Right lobe of liver (tissue), 6 donors: ENCODE measurements at regions not wholly inside any gene's neighbourhood (a gene's known extent, or its start where the extent isn't known, plus 50 kb on each side); places are given as distances from the start of the nearest gene placed in this dataset.
A peak's percentile ranks its signal among the peaks of the same experiment; 100 is the strongest.

Experiments used
- ATAC-seq, 4 donors: fragments of 200-7000 bp; cut with Tn5 transposase; one replicate each; pipeline ENCODE4 v1.9.1; 2020; ENCODE audit warnings: mild to moderate bottlenecking in 4 of 4, moderate library complexity in 4 of 4
- DNase-seq, 3 donors: peaks; one replicate each; pipeline ENCODE4 v3.0.0-alpha.2; 2020
- H3K27ac ChIP-seq, 3 donors: fragments of 200-600 bp; one replicate each; pipeline ENCODE4 v1.8.0; 2022
- H3K27me3 ChIP-seq, 2 donors: fragments of 200-600 bp; one replicate each; pipeline ENCODE4 v1.8.0; 2022
- H3K36me3 ChIP-seq, 4 donors: fragments of 200-600 bp; sonication (generic) in 1 of 4; one replicate each; pipeline versions ENCODE4 v1.5.1 to v1.8.0; 2017 to 2022; ENCODE audit warnings: control low read depth in 1 of 4
- H3K4me1 ChIP-seq, 4 donors: fragments of 200-600 bp; sonication (generic) in 1 of 4; one replicate each; pipeline versions ENCODE4 v1.5.1 to v1.8.0; 2017 to 2022; ENCODE audit warnings: control low read depth in 1 of 4
- H3K4me3 ChIP-seq, 3 donors: fragments of 200-600 bp; one replicate each; pipeline ENCODE4 v1.8.0; 2022
- H3K9me3 ChIP-seq, 4 donors: fragments of 200-600 bp; sonication (generic) in 1 of 4; one replicate each; pipeline versions ENCODE4 v1.5.1 to v1.8.0; 2017 to 2022; ENCODE audit warnings: control low read depth in 1 of 4
- POLR2A ChIP-seq: fragments of 450-650 bp; IDR thresholded peaks from one replicate; pipeline ENCODE4 v1.6.1; 2017; ENCODE audit warnings: antibody characterized with exemption, mild to moderate bottlenecking
- WGBS: methylation state at CpG from one replicate; pipeline ENCODE4 v1.1.6; 2018; ENCODE audit warnings: low coverage, low lambda C conversion rate; ENCODE audit not compliant: insufficient coverage; ENCODE audit errors: missing lambda C conversion rate; 5-methylcytosine and 5-hydroxymethylcytosine counted together
- intact Hi-C, 2 donors: fragments of 100-400 bp; cut with DNase I; formaldehyde crosslinking; loops; one replicate each; pipeline versions ENCODE4 v1.11.2 to v1.14.1; 2022
- TF ChIP-seq, protein P1 (sequence below), 4 donors: fragments of 200-600 bp in 3 of 4; fragments of 450-650 bp in 1 of 4; IDR thresholded peaks; one replicate each; pipeline versions ENCODE4 v1.5.1 to v1.8.0; 2016 to 2022; ENCODE audit warnings: antibody characterized with exemption in 4 of 4, mild to moderate bottlenecking in 2 of 4
- donor health status: DM: no; HTN: yes; CAD: no.
- donor health status: DM: no; HTN: no; CAD: no.
- donor health status: DM: no; HTN: no; CAD: no.
- donor health status: DM: no; HTN: yes; CAD: no.
- donor health status: DM: no; HTN: yes; CAD: no.

DNA sequence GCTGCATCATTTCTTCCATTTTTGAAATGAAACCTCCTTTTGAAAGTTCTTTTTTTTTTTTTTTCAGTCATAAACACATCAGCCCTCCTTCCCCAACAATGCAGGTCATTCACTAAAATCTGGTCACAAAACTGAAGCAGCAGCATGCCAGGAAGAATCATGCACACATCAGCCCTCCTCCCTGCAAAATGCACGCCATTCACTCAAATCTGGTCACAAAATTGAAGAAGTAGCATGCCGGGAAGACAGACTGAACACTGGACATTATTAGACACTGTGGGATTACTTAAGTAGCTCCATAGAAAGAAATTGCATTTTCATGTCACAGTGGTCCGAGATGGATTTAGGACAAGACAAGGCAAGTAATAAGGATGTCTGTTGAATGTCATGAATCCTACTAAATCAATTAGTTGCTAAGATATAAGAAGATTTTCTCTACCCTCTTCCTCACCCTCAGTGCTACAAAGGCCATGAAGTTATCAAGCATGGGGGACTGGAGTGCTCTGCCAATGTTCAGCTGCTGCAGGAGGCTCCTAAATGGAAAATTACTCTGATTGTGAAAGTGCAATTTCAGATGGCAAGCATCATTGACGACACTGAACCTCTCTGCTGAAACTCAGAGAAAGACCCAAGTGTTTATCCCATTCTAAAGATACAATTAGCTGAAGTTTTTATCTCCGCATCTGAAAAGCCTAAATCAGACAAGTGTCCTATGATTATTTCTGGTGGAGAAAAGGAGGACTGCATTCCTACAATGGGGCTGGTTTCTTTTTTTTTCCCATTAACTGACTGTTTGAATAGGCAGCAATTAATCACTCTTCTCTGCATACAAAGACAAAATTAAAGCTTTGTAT lies 913.2 kb downstream of the DIAPH3 start:
- H3K27ac ChIP-seq = no peak overlapping the region
- 40% methylated on average over 5 of the region's 5 CpGs for WGBS

GRCh38 chr13:59259165-59260000 lies 904.3 kb downstream of the DIAPH3 start:
- ATAC-seq = no peak
- intact Hi-C loops = no loop called here

More for the DNA sequence above, 913.2 kb downstream of the DIAPH3 start:
- Histone ChIP-seq H3K4me1 (no peaks in the 10 kb centered on the region), H3K36me3 (no peaks in the 10 kb centered on the region), H3K27me3 (no peaks in the 10 kb centered on the region), H3K4me3 (no peak overlapping the region), H3K9me3 (no peaks in the 10 kb centered on the region)
- no peak for ATAC-seq
- DNase-seq = no peak
- intact Hi-C loops = no loop called here
- no peak for TF ChIP-seq POLR2A
- TF ChIP-seq, protein P1, sequence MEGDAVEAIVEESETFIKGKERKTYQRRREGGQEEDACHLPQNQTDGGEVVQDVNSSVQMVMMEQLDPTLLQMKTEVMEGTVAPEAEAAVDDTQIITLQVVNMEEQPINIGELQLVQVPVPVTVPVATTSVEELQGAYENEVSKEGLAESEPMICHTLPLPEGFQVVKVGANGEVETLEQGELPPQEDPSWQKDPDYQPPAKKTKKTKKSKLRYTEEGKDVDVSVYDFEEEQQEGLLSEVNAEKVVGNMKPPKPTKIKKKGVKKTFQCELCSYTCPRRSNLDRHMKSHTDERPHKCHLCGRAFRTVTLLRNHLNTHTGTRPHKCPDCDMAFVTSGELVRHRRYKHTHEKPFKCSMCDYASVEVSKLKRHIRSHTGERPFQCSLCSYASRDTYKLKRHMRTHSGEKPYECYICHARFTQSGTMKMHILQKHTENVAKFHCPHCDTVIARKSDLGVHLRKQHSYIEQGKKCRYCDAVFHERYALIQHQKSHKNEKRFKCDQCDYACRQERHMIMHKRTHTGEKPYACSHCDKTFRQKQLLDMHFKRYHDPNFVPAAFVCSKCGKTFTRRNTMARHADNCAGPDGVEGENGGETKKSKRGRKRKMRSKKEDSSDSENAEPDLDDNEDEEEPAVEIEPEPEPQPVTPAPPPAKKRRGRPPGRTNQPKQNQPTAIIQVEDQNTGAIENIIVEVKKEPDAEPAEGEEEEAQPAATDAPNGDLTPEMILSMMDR (IDR thresholded peaks at IDR 0.05) = no peak

DNA sequence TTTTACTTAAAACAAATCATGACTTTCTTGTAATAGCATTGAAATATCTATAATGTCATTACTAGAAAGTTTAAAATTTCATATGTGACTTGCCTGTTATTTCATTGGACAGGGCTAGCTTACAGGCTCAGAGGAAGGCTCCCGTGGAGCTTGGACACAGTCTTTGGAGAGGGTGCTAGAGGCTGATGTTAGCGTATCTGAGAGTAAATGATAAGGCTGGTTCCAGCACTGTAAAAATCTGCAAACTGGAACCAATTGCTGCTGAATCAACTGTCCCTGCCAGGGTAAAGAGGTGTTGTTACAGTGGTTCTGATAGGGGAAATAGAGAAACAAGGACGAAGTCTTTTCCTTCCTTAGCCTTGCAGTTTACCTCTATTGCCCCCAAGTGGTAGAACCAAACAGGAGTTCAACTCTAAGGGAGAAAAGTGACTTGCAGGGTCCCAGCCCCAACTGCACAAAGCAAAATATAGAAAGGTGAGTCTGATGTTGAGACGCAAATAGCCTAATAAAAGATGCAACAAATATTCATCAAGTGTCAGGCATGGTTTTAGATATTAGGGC lies 901.7 kb downstream of the DIAPH3 start:
- DNase-seq (no peak), ATAC-seq (peak; percentile 36 to 49 (median 42))
- no peak overlapping the region for H3K4me3 ChIP-seq
- no peaks in the 10 kb centered on the region for H3K27me3 ChIP-seq
- intact Hi-C loops = no loop called here
- H3K9me3 ChIP-seq = no peaks in the 10 kb centered on the region
- no peaks in the 10 kb centered on the region for H3K36me3 ChIP-seq
- no peak overlapping the region for H3K27ac ChIP-seq
- no peaks in the 10 kb centered on the region for H3K4me1 ChIP-seq
- TF ChIP-seq POLR2A = no peak
- TF ChIP-seq, protein P1 (IDR thresholded peaks at IDR 0.05) = peak; percentile 8 to 32 (median 20)
- 43% methylated on average over 4 of the region's 4 CpGs for WGBS

More at GRCh38 chr13:59259165-59260000, 904.3 kb downstream of the DIAPH3 start:
- DNase-seq = no peak
- TF ChIP-seq POLR2A = no peak
- TF ChIP-seq, protein P1 (IDR thresholded peaks at IDR 0.05) = no peak
- Histone ChIP-seq H3K27ac (no peak overlapping the region), H3K4me3 (no peak overlapping the region), H3K27me3 (no peaks in the 10 kb centered on the region), H3K4me1 (no peaks in the 10 kb centered on the region), H3K36me3 (no peaks in the 10 kb centered on the region), H3K9me3 (no peaks in the 10 kb centered on the region)
- WGBS = 77% methylated on average over 5 of the region's 9 CpGs

GRCh38 chr13:59263531-59263930 lies 900.2 kb downstream of the DIAPH3 start:
- Histone ChIP-seq H3K4me3 (no peak overlapping the region), H3K9me3 (no peaks in the 10 kb centered on the region), H3K27me3 (no peaks in the 10 kb centered on the region), H3K27ac (no peak overlapping the region), H3K4me1 (no peaks in the 10 kb centered on the region), H3K36me3 (no peaks in the 10 kb centered on the region)
- ATAC-seq (no peak), DNase-seq (no peak)
- no peak for TF ChIP-seq POLR2A
- TF ChIP-seq, protein P1 (IDR thresholded peaks at IDR 0.05) = no peak
- intact Hi-C loops = no loop called here
